ENCODE measurements at regions not wholly inside any gene's neighbourhood (a gene's known extent, or its start where the extent isn't known, plus 50 kb on each side); places are given as distances from the start of the nearest gene placed in this dataset.
"Not testable (repeated sequence)": the region's sequence is repeated elsewhere in the genome, so short reads cannot be mapped to it uniquely, and the experiment has no call there.

DNA sequence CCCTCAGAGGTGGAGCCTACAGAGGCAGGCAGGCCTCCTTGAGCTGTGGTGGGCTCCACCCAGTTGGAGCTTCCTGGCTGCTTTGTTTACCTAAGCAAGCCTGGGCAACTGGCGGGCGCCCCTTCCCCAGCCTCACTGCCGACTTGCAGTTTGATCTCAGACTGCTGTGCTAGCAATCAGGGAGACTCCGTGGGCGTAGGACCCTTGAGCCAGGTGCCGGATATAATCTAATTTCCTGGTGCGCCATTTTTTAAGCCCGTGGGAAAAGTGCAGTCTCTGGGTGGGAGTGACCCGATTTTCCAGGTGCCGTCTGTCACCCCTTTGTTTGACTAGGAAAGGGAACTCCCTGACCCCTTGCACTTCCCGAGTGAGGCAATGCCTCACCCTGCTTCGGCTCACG is 769.1 kb upstream of the SEMA6A start:
- TF ChIP-seq, protein P1, sequence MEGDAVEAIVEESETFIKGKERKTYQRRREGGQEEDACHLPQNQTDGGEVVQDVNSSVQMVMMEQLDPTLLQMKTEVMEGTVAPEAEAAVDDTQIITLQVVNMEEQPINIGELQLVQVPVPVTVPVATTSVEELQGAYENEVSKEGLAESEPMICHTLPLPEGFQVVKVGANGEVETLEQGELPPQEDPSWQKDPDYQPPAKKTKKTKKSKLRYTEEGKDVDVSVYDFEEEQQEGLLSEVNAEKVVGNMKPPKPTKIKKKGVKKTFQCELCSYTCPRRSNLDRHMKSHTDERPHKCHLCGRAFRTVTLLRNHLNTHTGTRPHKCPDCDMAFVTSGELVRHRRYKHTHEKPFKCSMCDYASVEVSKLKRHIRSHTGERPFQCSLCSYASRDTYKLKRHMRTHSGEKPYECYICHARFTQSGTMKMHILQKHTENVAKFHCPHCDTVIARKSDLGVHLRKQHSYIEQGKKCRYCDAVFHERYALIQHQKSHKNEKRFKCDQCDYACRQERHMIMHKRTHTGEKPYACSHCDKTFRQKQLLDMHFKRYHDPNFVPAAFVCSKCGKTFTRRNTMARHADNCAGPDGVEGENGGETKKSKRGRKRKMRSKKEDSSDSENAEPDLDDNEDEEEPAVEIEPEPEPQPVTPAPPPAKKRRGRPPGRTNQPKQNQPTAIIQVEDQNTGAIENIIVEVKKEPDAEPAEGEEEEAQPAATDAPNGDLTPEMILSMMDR (IDR thresholded peaks at IDR 0.05), result not testable (repeated sequence)
- TF ChIP-seq EZH2 (IDR thresholded peaks at IDR 0.05), result not testable (repeated sequence)

Data from neural progenitor cell (in vitro differentiated cells).